ENCODE measurements at regions not wholly inside any gene's neighbourhood (a gene's known extent, or its start where the extent isn't known, plus 50 kb on each side); places are given as distances from the start of the nearest gene placed in this dataset.

DNA sequence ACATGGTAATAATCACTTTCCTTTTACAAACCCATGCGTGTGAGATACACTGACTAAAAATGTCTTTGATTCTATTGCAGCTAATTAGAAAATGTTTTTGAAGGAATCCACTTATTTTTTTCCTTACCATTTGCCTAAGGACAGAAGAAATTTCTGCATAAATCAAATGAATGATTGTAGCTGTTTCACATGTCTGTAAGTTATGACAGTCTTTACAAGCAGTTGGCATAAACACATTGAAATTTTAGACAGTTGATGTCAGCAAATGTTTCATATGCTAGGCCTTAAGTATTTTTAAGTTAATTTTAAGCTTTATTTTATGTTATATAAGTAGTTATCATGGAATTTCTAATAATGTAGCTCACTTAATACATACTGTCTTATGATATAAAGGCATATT is 598.4 kb upstream of the SLITRK6 start:
- TF ChIP-seq, protein P1, sequence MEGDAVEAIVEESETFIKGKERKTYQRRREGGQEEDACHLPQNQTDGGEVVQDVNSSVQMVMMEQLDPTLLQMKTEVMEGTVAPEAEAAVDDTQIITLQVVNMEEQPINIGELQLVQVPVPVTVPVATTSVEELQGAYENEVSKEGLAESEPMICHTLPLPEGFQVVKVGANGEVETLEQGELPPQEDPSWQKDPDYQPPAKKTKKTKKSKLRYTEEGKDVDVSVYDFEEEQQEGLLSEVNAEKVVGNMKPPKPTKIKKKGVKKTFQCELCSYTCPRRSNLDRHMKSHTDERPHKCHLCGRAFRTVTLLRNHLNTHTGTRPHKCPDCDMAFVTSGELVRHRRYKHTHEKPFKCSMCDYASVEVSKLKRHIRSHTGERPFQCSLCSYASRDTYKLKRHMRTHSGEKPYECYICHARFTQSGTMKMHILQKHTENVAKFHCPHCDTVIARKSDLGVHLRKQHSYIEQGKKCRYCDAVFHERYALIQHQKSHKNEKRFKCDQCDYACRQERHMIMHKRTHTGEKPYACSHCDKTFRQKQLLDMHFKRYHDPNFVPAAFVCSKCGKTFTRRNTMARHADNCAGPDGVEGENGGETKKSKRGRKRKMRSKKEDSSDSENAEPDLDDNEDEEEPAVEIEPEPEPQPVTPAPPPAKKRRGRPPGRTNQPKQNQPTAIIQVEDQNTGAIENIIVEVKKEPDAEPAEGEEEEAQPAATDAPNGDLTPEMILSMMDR (IDR thresholded peaks at IDR 0.05) = no peak
- no peak for TF ChIP-seq EP300 (IDR thresholded peaks at IDR 0.05; ENCODE audit: low read depth)
- no peak for TF ChIP-seq POLR2A (IDR thresholded peaks at IDR 0.05)

Data from transverse colon (tissue), 3 donors.